Spinal cord (tissue), 9 donors: ENCODE measurements at regions not wholly inside any gene's neighbourhood (a gene's known extent, or its start where the extent isn't known, plus 50 kb on each side); places are given as distances from the start of the nearest gene placed in this dataset.
"Not testable (repeated sequence)": the region's sequence is repeated elsewhere in the genome, so short reads cannot be mapped to it uniquely, and the experiment has no call there.

Source experiments
- DNase-seq, 6 donors: peaks; one replicate each; pipeline versions ENCODE4 v3.0.0 to v3.0.0-alpha.2; 2013 to 2015; ENCODE audit warnings: low spot score in 6 of 6, low read depth in 4 of 6
- H3K27ac ChIP-seq: one replicate; pipeline ENCODE4 v1.5.1; 2013; ENCODE audit warnings: low read depth, low read length, control low read depth
- H3K27me3 ChIP-seq: one replicate; pipeline ENCODE4 v1.6.1; 2013; ENCODE audit warnings: low read length; ENCODE audit not compliant: control insufficient read depth, insufficient read depth
- H3K36me3 ChIP-seq: one replicate; pipeline ENCODE4 v1.6.1; 2013; ENCODE audit warnings: low read length; ENCODE audit not compliant: control insufficient read depth, insufficient read depth
- H3K4me1 ChIP-seq: one replicate; pipeline ENCODE4 v1.6.1; 2013; ENCODE audit warnings: low read length; ENCODE audit not compliant: control insufficient read depth, insufficient read depth
- H3K4me3 ChIP-seq: one replicate; pipeline ENCODE4 v1.5.1; 2013; ENCODE audit warnings: low read depth, low read length, control low read depth
- H3K9me3 ChIP-seq: one replicate; pipeline ENCODE4 v1.6.1; 2013; ENCODE audit warnings: low read length; ENCODE audit not compliant: control insufficient read depth, insufficient read depth
- WGBS: methylation state at CpG from one replicate; pipeline ENCODE4 v1.1.5; 2013; ENCODE audit warnings: missing lambda C conversion rate; ENCODE audit not compliant: insufficient coverage; 5-methylcytosine and 5-hydroxymethylcytosine counted together
- donor health status: healthy.

- Histone ChIP-seq H3K27ac (no peak overlapping the region), H3K27me3 (no peaks in the 10 kb centered on the region), H3K9me3 (no peaks in the 10 kb centered on the region), H3K36me3 (no peaks in the 10 kb centered on the region), H3K4me1 (no peaks in the 10 kb centered on the region), H3K4me3 (no peak overlapping the region)
- 78% methylated on average over 2 of the region's 2 CpGs for WGBS
- DNase-seq, result no peak
Observed at GRCh38 chr11:109512680-109513079, 90.7 kb downstream of the C11orf87 start.

- no peak for DNase-seq
- H3K4me3 ChIP-seq, result no peak overlapping the region
- H3K27ac ChIP-seq, result no peak overlapping the region
- no peaks in the 10 kb centered on the region for H3K27me3 ChIP-seq
- 77% methylated on average over 2 of the region's 2 CpGs for WGBS
- no peaks in the 10 kb centered on the region for H3K9me3 ChIP-seq
- no peaks in the 10 kb centered on the region for H3K36me3 ChIP-seq
- H3K4me1 ChIP-seq, result no peaks in the 10 kb centered on the region
Observed at GRCh38 chr11:109514313-109515018, 92.5 kb downstream of the C11orf87 start.

- no CpG with 5 or more reads among the region's 2 CpGs for WGBS
- Histone ChIP-seq H3K27me3 (no peaks in the 10 kb centered on the region), H3K36me3 (no peaks in the 10 kb centered on the region), H3K4me1 (no peaks in the 10 kb centered on the region), H3K4me3 (no peak overlapping the region), H3K9me3 (no peaks in the 10 kb centered on the region), H3K27ac (no peak overlapping the region)
- DNase-seq, result no peak
Observed at GRCh38 chr11:109519253-109519652, 97.3 kb downstream of the C11orf87 start.

GRCh38 chr11:109521571-109522086 lies 99.6 kb downstream of the C11orf87 start:
- H3K27me3 ChIP-seq, result no peaks in the 10 kb centered on the region
- no peaks in the 10 kb centered on the region for H3K9me3 ChIP-seq
- no peak overlapping the region for H3K4me3 ChIP-seq
- H3K27ac ChIP-seq, result no peak overlapping the region
- DNase-seq, result no peak
- H3K4me1 ChIP-seq, result no peaks in the 10 kb centered on the region
- H3K36me3 ChIP-seq, result no peaks in the 10 kb centered on the region
- WGBS, result no CpG with 5 or more reads among the region's 1 CpG

- H3K4me3 ChIP-seq, result no peak overlapping the region
- H3K27ac ChIP-seq, result no peak overlapping the region
- H3K4me1 ChIP-seq, result no peaks in the 10 kb centered on the region
- H3K27me3 ChIP-seq, result no peaks in the 10 kb centered on the region
- H3K9me3 ChIP-seq, result no peaks in the 10 kb centered on the region
- H3K36me3 ChIP-seq, result no peaks in the 10 kb centered on the region
- no peak for DNase-seq
- 100% methylated on average over 1 of the region's 2 CpGs for WGBS
Observed at GRCh38 chr11:109522116-109522755, 100.2 kb downstream of the C11orf87 start.

- H3K9me3 ChIP-seq, DNase-seq, H3K4me1 ChIP-seq, H3K27me3 ChIP-seq, H3K27ac ChIP-seq, H3K4me3 ChIP-seq, H3K36me3 ChIP-seq: not testable (repeated sequence)
- WGBS, result 98% methylated on average over 5 of the region's 7 CpGs
Observed at GRCh38 chr11:109525636-109526035, 103.6 kb downstream of the C11orf87 start.

- Histone ChIP-seq H3K4me3 (no peak overlapping the region), H3K27ac (no peak overlapping the region), H3K9me3 (no peaks in the 10 kb centered on the region), H3K36me3 (no peaks in the 10 kb centered on the region), H3K4me1 (no peaks in the 10 kb centered on the region), H3K27me3 (no peaks in the 10 kb centered on the region)
- DNase-seq, result no peak
- 93% methylated on average over 2 of the region's 5 CpGs for WGBS
Observed at GRCh38 chr11:109526061-109526460, 104.1 kb downstream of the C11orf87 start.

GRCh38 chr11:109526931-109527330 lies 104.9 kb downstream of the C11orf87 start:
- Histone ChIP-seq H3K27ac (no peak overlapping the region), H3K36me3 (no peaks in the 10 kb centered on the region), H3K27me3 (no peaks in the 10 kb centered on the region), H3K4me3 (no peak overlapping the region), H3K4me1 (no peaks in the 10 kb centered on the region), H3K9me3 (no peaks in the 10 kb centered on the region)
- DNase-seq, result no peak
- 92% methylated on average over 2 of the region's 4 CpGs for WGBS

GRCh38 chr11:109527496-109527895 lies 105.5 kb downstream of the C11orf87 start:
- H3K36me3 ChIP-seq, result no peaks in the 10 kb centered on the region
- no CpG with 5 or more reads among the region's 1 CpG for WGBS
- no peaks in the 10 kb centered on the region for H3K9me3 ChIP-seq
- H3K27me3 ChIP-seq, result no peaks in the 10 kb centered on the region
- H3K27ac ChIP-seq, result no peak overlapping the region
- no peak overlapping the region for H3K4me3 ChIP-seq
- no peaks in the 10 kb centered on the region for H3K4me1 ChIP-seq
- peak in 2 of 6 donors; percentile 2 to 14 for DNase-seq
